KG1 (cell line): ENCODE measurements at regions not wholly inside any gene's neighbourhood (a gene's known extent, or its start where the extent isn't known, plus 50 kb on each side); places are given as distances from the start of the nearest gene placed in this dataset.

Experiments
- DNase-seq: peaks from one replicate; lab custom pipeline; 2025; lab: John Stamatoyannopoulos, UW

- DNase-seq = no peak
Measured at GRCh38 chr1:102071451-102071850, 74.7 kb upstream of the OLFM3 start.

DNA sequence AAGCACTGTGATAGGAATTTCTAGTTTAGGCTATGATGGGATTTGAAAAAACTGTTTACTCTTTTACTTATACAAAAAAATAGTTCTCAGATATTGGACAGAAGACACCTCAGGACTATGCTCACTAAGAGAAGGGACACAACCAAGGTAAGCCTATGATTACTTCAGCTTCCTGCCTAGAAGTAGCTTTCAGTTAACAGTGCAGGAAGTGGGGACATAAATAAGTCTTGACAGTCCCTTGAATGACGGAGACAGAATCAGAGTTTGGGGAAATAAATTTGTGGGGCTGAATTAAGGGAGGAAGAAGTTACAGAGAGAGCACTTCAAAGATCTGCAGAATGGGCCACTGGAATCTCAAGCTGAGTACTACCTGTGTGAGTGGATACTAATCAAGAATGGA lies 53.8 kb upstream of the OLFM3 start:
- no peak for DNase-seq

GRCh38 chr1:102047724-102048123 lies 51.0 kb upstream of the OLFM3 start:
- no peak for DNase-seq
